GM12874 (cell line): ENCODE measurements at regions not wholly inside any gene's neighbourhood (a gene's known extent, or its start where the extent isn't known, plus 50 kb on each side); places are given as distances from the start of the nearest gene placed in this dataset.

ENCODE experiments used
- CTCF ChIP-seq: IDR thresholded peaks from 2 replicates; pipeline ENCODE4 v1.5.1; 2011; ENCODE audit warnings: low read depth, mild to moderate bottlenecking, control low read depth, low read length, moderate library complexity; ENCODE audit not compliant: insufficient read depth

- TF ChIP-seq CTCF = no peak
Observed at GRCh38 chr1:69077633-69078032, 490.1 kb upstream of the LRRC7 start.

GRCh38 chr1:69081668-69082067, 486.1 kb upstream of the LRRC7 start:
- no peak for TF ChIP-seq CTCF

- TF ChIP-seq CTCF = no peak
Observed at GRCh38 chr1:69082312-69082711, 485.4 kb upstream of the LRRC7 start.

GRCh38 chr1:69086148-69086547, 481.6 kb upstream of the LRRC7 start:
- TF ChIP-seq CTCF = no peak

GRCh38 chr1:69088571-69088970, 479.2 kb upstream of the LRRC7 start:
- TF ChIP-seq CTCF = no peak

GRCh38 chr1:69090170-69090569, 477.6 kb upstream of the LRRC7 start:
- no peak for TF ChIP-seq CTCF

GRCh38 chr1:69090752-69091151, 477.0 kb upstream of the LRRC7 start:
- no peak for TF ChIP-seq CTCF

- no peak for TF ChIP-seq CTCF
Observed at GRCh38 chr1:69103213-69103612, 464.5 kb upstream of the LRRC7 start.
